Endothelial cell of umbilical vein (primary cell): ENCODE measurements at regions not wholly inside any gene's neighbourhood (a gene's known extent, or its start where the extent isn't known, plus 50 kb on each side); places are given as distances from the start of the nearest gene placed in this dataset.

Source experiments
- EZH2 ChIP-seq: IDR thresholded peaks from 2 replicates; pipeline ENCODE4 v1.6.1; 2012; ENCODE audit warnings: borderline replicate concordance, low read depth, mild to moderate bottlenecking, moderate library complexity, low read length, inconsistent platforms; ENCODE audit not compliant: severe bottlenecking
- POLR2A ChIP-seq: IDR thresholded peaks from 2 replicates; pipeline ENCODE4 v1.6.1; 2012; ENCODE audit warnings: low read depth, mild to moderate bottlenecking, control low read depth, low read length
- POLR2AphosphoS5 ChIP-seq: IDR thresholded peaks from 2 replicates; pipeline ENCODE4 v1.6.1; 2012; ENCODE audit warnings: low read depth, mild to moderate bottlenecking, control low read depth, low read length, moderate library complexity; ENCODE audit not compliant: insufficient read depth
- TF ChIP-seq, protein P1 (sequence below), 2 donors: IDR thresholded peaks; 1 replicate in 1 of 2; 2 replicates in 1 of 2; pipeline ENCODE4 v1.5.1; 2011; ENCODE audit warnings: low read length in 2 of 2, mild to moderate bottlenecking in 2 of 2, moderate library complexity in 2 of 2, control low read depth in 1 of 2, inconsistent platforms in 1 of 2, low read depth in 1 of 2; ENCODE audit not compliant: insufficient read depth in 1 of 2; ENCODE audit errors: extremely low read depth in 1 of 2

DNA sequence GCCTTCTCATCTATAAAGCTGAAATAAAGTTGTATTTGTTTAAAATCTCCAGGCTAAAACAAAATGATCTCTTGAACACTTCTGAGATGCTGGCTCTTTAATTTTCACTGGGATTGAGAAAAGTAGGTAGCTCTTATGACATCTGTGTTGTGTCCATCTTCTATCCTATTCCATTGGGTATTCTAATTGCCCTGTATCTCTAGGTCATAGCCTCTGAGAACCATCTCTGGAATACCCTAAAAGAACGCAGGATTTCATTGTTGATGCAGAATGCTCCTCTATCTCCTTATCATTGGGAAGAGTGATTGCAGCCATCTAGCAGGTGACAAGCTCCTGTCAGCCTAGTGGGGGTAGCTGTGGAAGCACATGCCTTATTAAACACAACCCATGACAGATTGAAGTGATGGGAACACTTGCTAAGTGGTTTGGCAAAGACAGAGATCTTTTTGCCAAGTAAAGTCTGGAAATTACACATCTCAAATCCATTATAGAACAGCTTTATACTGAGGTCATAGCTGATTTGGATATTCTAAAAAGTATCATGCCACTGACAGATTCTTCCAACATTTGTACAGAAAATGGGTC, 178.2 kb downstream of the TDRD15 start:
- TF ChIP-seq, protein P1, sequence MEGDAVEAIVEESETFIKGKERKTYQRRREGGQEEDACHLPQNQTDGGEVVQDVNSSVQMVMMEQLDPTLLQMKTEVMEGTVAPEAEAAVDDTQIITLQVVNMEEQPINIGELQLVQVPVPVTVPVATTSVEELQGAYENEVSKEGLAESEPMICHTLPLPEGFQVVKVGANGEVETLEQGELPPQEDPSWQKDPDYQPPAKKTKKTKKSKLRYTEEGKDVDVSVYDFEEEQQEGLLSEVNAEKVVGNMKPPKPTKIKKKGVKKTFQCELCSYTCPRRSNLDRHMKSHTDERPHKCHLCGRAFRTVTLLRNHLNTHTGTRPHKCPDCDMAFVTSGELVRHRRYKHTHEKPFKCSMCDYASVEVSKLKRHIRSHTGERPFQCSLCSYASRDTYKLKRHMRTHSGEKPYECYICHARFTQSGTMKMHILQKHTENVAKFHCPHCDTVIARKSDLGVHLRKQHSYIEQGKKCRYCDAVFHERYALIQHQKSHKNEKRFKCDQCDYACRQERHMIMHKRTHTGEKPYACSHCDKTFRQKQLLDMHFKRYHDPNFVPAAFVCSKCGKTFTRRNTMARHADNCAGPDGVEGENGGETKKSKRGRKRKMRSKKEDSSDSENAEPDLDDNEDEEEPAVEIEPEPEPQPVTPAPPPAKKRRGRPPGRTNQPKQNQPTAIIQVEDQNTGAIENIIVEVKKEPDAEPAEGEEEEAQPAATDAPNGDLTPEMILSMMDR (IDR thresholded peaks at IDR 0.05; ENCODE audit: extremely low read depth in 1 of 2, insufficient read depth in 1 of 2, low read depth in 1 of 2, low read length in 2 of 2): no peak
- no peak for TF ChIP-seq POLR2A
- no peak for TF ChIP-seq POLR2AphosphoS5
- TF ChIP-seq EZH2: no peak
